Endothelial cell of umbilical vein (primary cell): ENCODE measurements at regions not wholly inside any gene's neighbourhood (a gene's known extent, or its start where the extent isn't known, plus 50 kb on each side); places are given as distances from the start of the nearest gene placed in this dataset.
"Not testable (repeated sequence)": the region's sequence is repeated elsewhere in the genome, so short reads cannot be mapped to it uniquely, and the experiment has no call there.

Experiments used
- BruUV-seq: library from RNA; stranded (reverse); fragments of 400-500 nt; replicated peaks from 2 replicates; lab custom pipeline; 2021; lab: Mats Ljungman, UMichigan
- CTCF ChIA-PET: fragments of 300-600, 350-600 bp; sonication (Branson Sonifier 250); formaldehyde crosslinking; loops from one replicate; lab custom pipeline; 2021; ENCODE audit warnings: antibody characterized with exemption, inconsistent platforms; lab: Charles Lee
- POLR2A ChIA-PET: fragments of 300-600, 350-600 bp; sonication (Branson Sonifier 250); formaldehyde crosslinking; loops from one replicate; lab custom pipeline; 2021; ENCODE audit warnings: antibody characterized with exemption, inconsistent platforms; lab: Charles Lee
- DNase-seq: peaks from one replicate; pipeline ENCODE4 v3.0.0-alpha.2; 2011; ENCODE audit warnings: low read depth, low spot score
- FAIRE-seq: peaks from 2 replicates; lab custom pipeline; 2011; peaks lifted over from hg19 to GRCh38; lab: Jason Lieb, UNC
- H2AFZ ChIP-seq: 2 replicates; pipeline ENCODE4 v1.6.0; 2012; ENCODE audit warnings: low read depth, low read length, control low read depth, inconsistent platforms
- H3K27ac ChIP-seq: 2 replicates; pipeline ENCODE4 v1.5.1; 2011; ENCODE audit warnings: low read depth, mild to moderate bottlenecking, control low read depth, low read length, moderate library complexity; ENCODE audit not compliant: insufficient read depth
- H3K27me3 ChIP-seq, 2 experiments: 2 replicates each; pipeline versions ENCODE4 v1.6.0 to v1.6.1; 2011; ENCODE audit warnings: low read length in 2 of 2, mixed read lengths in 1 of 2; ENCODE audit not compliant: control insufficient read depth in 2 of 2, insufficient read depth in 2 of 2
- H3K36me3 ChIP-seq, 2 experiments: 2 replicates in 1 of 2; 3 replicates in 1 of 2; pipeline ENCODE4 v1.5.1; 2011; ENCODE audit warnings: low read length in 2 of 2, mild to moderate bottlenecking in 1 of 2, moderate library complexity in 1 of 2; ENCODE audit not compliant: control insufficient read depth in 2 of 2, insufficient read depth in 2 of 2; ENCODE audit errors: extremely low read depth in 1 of 2
- H3K4me1 ChIP-seq: 3 replicates; pipeline ENCODE4 v1.5.1; 2011; ENCODE audit warnings: mild to moderate bottlenecking, low read length; ENCODE audit not compliant: control insufficient read depth, insufficient read depth; ENCODE audit errors: extremely low read depth
- H3K4me2 ChIP-seq: 2 replicates; pipeline ENCODE4 v1.6.1; 2011; ENCODE audit warnings: low read length, control low read depth, mixed read lengths; ENCODE audit not compliant: insufficient read depth
- H3K4me3 ChIP-seq, 3 experiments: fragments of 200-600 bp in 1 of 3; sonication (generic), shearing (Covaris generic) in 1 of 3; replicated peaks in 1 of 3; 2 replicates each; pipeline ENCODE4 v1.5.1; 2011 to 2016; ENCODE audit warnings: control low read depth in 3 of 3, low read length in 3 of 3, mild to moderate bottlenecking in 2 of 3, inconsistent platforms in 1 of 3, low read depth in 1 of 3, moderate library complexity in 1 of 3; ENCODE audit not compliant: insufficient read depth in 1 of 3
- H3K79me2 ChIP-seq: 2 replicates; pipeline ENCODE4 v1.6.0; 2012; ENCODE audit warnings: low read length, inconsistent platforms; ENCODE audit not compliant: control insufficient read depth, insufficient read depth
- H3K9ac ChIP-seq: replicated peaks from 2 replicates; pipeline ENCODE3; 2011; ENCODE audit warnings: low read length, control low read depth; ENCODE audit not compliant: insufficient read depth; ENCODE audit errors: extremely low read depth
- H3K9me1 ChIP-seq: replicated peaks from 3 replicates; pipeline ENCODE4 v1.6.0; 2011; ENCODE audit warnings: mild to moderate bottlenecking, low read length; ENCODE audit not compliant: control insufficient read depth, insufficient read depth; ENCODE audit errors: extremely low read depth
- H3K9me3 ChIP-seq: replicated peaks from 2 replicates; pipeline ENCODE4 v1.5.1; 2012; ENCODE audit warnings: low read length, inconsistent platforms; ENCODE audit not compliant: control insufficient read depth, insufficient read depth
- H4K20me1 ChIP-seq: replicated peaks from 2 replicates; pipeline ENCODE3; 2011; ENCODE audit warnings: mild to moderate bottlenecking, low read length; ENCODE audit not compliant: control insufficient read depth, insufficient read depth; ENCODE audit errors: extremely low read depth
- dilution Hi-C: fragments of 300-500 bp; cut with MboI; formaldehyde crosslinking; loops from one replicate; pipeline ENCODE4 v1.15.0; 2019; ENCODE audit warnings: low sequenced_read_pairs; ENCODE audit not compliant: extremely low pct_ligation_motif_present
- intact Hi-C: fragments of 100-400 bp; cut with micrococcal nuclease; formaldehyde crosslinking; loops from one replicate; pipeline ENCODE4 v1.10.0; 2022

DNA sequence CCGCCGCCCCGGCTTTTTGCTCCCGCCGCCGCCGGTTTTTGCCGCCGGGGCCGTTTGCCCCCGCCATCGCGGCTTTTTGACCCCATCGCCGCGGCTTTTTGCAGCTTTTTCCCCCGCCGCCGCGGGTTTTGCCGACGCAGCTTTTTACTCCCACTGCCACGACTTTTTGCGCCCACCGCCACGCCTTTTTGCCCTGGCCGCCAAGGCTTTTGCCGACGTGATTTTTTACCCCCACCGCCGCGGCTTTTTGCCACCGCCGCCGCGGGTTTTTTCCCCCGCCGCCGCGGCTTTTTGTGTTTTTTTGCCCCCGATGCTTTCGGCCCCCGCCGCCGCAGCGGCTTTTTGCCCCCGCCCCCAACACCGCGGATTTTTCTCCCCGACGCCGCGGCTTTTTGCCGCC is 5001.9 kb upstream of the OR11H1 start:
- H3K36me3 ChIP-seq, CTCF ChIA-PET, H3K4me1 ChIP-seq, BruUV-seq, intact Hi-C loops, DNase-seq, H3K9me1 ChIP-seq, H3K4me3 ChIP-seq, dilution Hi-C loops, H2AFZ ChIP-seq, H3K4me2 ChIP-seq, H4K20me1 ChIP-seq, FAIRE-seq, H3K79me2 ChIP-seq, POLR2A ChIA-PET, H3K27ac ChIP-seq, H3K9me3 ChIP-seq, H3K27me3 ChIP-seq, H3K9ac ChIP-seq: not testable (repeated sequence)

DNA sequence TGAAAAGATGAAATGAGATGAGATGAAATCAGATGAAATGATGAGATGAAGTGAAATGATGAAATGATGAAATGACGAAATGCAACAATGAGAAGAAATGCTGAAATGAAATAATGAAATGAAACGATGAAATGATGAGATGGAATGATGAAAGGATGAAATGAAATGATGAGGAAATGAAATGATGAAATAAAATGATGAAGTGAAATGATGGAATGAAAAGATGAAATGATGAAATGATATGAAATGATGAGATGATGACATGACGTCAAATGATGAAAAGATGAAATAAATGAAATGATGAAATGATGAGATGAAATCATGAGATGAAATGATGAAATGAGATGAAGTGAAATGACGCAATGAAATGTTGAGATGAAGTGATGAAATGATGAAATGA is 4996.9 kb upstream of the OR11H1 start:
- H3K27ac ChIP-seq, H3K27me3 ChIP-seq, H4K20me1 ChIP-seq, POLR2A ChIA-PET, BruUV-seq, CTCF ChIA-PET, H3K9ac ChIP-seq, dilution Hi-C loops, H3K4me3 ChIP-seq, H3K9me1 ChIP-seq, H3K4me2 ChIP-seq, intact Hi-C loops, H3K36me3 ChIP-seq, H3K79me2 ChIP-seq, DNase-seq, FAIRE-seq, H2AFZ ChIP-seq, H3K4me1 ChIP-seq, H3K9me3 ChIP-seq: not testable (repeated sequence)

DNA sequence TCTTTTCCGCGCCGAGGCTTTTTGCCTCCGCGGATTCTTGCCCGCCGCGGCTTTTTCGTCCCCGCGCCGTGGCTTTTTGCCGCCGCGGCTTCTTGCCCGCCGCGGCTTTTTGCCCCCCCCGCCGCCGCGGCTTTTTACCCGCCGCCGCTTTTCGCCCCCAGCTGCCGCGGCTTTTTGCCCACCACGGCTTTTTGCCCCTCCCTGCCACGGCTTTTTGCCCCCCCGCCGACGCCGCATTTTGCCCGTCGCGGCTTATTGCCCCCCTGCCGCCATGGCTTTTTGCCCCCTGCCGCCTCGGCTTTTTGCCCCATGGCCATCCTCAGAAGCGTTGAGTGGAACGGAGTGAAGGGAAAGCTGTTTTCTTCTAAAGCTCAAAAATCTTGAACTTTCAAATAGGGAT is 4955.5 kb upstream of the OR11H1 start:
- H3K79me2 ChIP-seq, H3K27ac ChIP-seq, FAIRE-seq, H3K4me2 ChIP-seq, intact Hi-C loops, H4K20me1 ChIP-seq, H3K9me3 ChIP-seq, H2AFZ ChIP-seq, H3K9ac ChIP-seq, POLR2A ChIA-PET, CTCF ChIA-PET, H3K27me3 ChIP-seq, H3K36me3 ChIP-seq, dilution Hi-C loops, DNase-seq, BruUV-seq, H3K4me3 ChIP-seq, H3K9me1 ChIP-seq, H3K4me1 ChIP-seq: not testable (repeated sequence)

DNA sequence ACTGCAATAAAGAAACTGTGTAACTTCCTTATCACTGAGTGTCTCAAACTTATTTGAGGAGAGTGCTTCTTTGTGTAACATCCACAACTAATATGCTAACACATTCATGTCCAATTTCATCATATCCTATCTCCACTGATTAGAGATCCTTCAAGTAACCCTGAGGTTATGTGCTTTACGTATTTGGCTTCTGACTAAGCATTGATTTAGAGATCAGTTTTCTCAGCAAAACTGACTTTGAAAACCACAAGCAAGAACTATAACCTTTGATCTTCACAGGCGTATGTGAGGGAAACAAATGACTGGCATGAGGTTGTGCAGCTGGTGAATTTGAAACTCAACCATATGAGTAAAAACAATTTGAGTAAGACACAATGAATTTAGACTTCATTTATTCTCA is 4926.9 kb upstream of the OR11H1 start:
- CTCF ChIA-PET, BruUV-seq: not testable (repeated sequence)

More for the DNA sequence above, 4926.9 kb upstream of the OR11H1 start:
- POLR2A ChIA-PET, H2AFZ ChIP-seq, dilution Hi-C loops, H4K20me1 ChIP-seq, H3K4me1 ChIP-seq, H3K4me2 ChIP-seq, H3K27ac ChIP-seq, H3K9me1 ChIP-seq, DNase-seq, H3K36me3 ChIP-seq, FAIRE-seq, H3K27me3 ChIP-seq, intact Hi-C loops, H3K9me3 ChIP-seq, H3K9ac ChIP-seq, H3K79me2 ChIP-seq, H3K4me3 ChIP-seq: not testable (repeated sequence)
